ENCODE measurements at regions not wholly inside any gene's neighbourhood (a gene's known extent, or its start where the extent isn't known, plus 50 kb on each side); places are given as distances from the start of the nearest gene placed in this dataset.

DNA sequence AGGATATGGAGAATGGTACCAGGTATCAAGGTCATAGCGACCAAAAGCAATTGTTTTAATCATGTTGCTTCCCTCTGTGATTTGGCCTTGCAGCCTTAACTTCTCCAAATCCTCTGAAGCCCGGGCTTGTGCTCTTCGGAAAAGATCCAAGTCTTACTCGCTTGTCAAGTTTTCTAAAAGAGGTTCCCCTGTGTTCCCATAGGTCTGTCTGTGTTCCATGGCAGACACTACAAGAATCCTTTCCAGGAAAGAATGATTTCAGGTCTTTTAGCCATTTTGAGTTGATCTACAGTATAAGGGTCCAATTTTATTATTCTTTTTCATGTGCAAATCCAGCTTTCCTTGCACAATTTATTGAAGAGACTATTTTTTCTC is 710.6 kb upstream of the DIAPH2 start (continued):
- no peak for TF ChIP-seq SAP30 (IDR thresholded peaks at IDR 0.05; ENCODE audit: insufficient read depth, insufficient replicate concordance, low read length)
- TF ChIP-seq, protein P1, sequence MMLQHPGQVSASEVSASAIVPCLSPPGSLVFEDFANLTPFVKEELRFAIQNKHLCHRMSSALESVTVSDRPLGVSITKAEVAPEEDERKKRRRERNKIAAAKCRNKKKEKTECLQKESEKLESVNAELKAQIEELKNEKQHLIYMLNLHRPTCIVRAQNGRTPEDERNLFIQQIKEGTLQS (IDR thresholded peaks at IDR 0.05; ENCODE audit: insufficient read depth, low read depth, low read length), result no peak
- TF ChIP-seq, protein P2, sequence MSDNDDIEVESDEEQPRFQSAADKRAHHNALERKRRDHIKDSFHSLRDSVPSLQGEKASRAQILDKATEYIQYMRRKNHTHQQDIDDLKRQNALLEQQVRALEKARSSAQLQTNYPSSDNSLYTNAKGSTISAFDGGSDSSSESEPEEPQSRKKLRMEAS (IDR thresholded peaks at IDR 0.05), result no peak
- no peak for TF ChIP-seq GTF2F1 (IDR thresholded peaks at IDR 0.05; ENCODE audit: borderline replicate concordance, low read depth, low read length)
- no peak for TF ChIP-seq CREB1 (IDR thresholded peaks at IDR 0.05)
- TF ChIP-seq FOSL1 (IDR thresholded peaks at IDR 0.05; ENCODE audit: insufficient read depth, low read depth, low read length), result no peak
- no peak for TF ChIP-seq RFX5 (IDR thresholded peaks at IDR 0.05; ENCODE audit: borderline replicate concordance, low read depth, low read length)
- no peak for TF ChIP-seq TCF12 (IDR thresholded peaks at IDR 0.05; ENCODE audit: low read depth, low read length)

All from H1 (cell line).